Tibial nerve (tissue), 4 donors: ENCODE measurements at regions not wholly inside any gene's neighbourhood (a gene's known extent, or its start where the extent isn't known, plus 50 kb on each side); places are given as distances from the start of the nearest gene placed in this dataset.

Experiments
- EP300 ChIP-seq, 2 donors: sonication (generic); formaldehyde crosslinking; IDR thresholded peaks; one replicate each; pipeline ENCODE4 v1.6.1; 2017; ENCODE audit warnings: antibody characterized with exemption in 2 of 2, mild to moderate bottlenecking in 1 of 2
- POLR2A ChIP-seq, 2 donors: fragments of 450-650 bp; IDR thresholded peaks; one replicate each; pipeline ENCODE4 v1.6.1; 2017; ENCODE audit warnings: antibody characterized with exemption in 2 of 2, mild to moderate bottlenecking in 2 of 2, moderate library complexity in 2 of 2
- TF ChIP-seq, protein P1 (sequence below), 5 experiments: fragments of 200-600 bp in 3 of 5; fragments of 450-650 bp in 2 of 5; sonication (generic) in 3 of 5; IDR thresholded peaks; one replicate each; pipeline ENCODE4 v1.5.1; 2016 to 2019; ENCODE audit warnings: antibody characterized with exemption in 5 of 5, mild to moderate bottlenecking in 3 of 5, moderate library complexity in 2 of 5

- no peak for TF ChIP-seq POLR2A (IDR thresholded peaks at IDR 0.05)
- TF ChIP-seq, protein P1, sequence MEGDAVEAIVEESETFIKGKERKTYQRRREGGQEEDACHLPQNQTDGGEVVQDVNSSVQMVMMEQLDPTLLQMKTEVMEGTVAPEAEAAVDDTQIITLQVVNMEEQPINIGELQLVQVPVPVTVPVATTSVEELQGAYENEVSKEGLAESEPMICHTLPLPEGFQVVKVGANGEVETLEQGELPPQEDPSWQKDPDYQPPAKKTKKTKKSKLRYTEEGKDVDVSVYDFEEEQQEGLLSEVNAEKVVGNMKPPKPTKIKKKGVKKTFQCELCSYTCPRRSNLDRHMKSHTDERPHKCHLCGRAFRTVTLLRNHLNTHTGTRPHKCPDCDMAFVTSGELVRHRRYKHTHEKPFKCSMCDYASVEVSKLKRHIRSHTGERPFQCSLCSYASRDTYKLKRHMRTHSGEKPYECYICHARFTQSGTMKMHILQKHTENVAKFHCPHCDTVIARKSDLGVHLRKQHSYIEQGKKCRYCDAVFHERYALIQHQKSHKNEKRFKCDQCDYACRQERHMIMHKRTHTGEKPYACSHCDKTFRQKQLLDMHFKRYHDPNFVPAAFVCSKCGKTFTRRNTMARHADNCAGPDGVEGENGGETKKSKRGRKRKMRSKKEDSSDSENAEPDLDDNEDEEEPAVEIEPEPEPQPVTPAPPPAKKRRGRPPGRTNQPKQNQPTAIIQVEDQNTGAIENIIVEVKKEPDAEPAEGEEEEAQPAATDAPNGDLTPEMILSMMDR (IDR thresholded peaks at IDR 0.05) = no peak
- TF ChIP-seq EP300 (IDR thresholded peaks at IDR 0.05) = no peak
These were observed 62.5 kb upstream of the GDNF start for GRCh38 chr5:37902323-37902722.
